B cell (primary cell): ENCODE measurements at regions not wholly inside any gene's neighbourhood (a gene's known extent, or its start where the extent isn't known, plus 50 kb on each side); places are given as distances from the start of the nearest gene placed in this dataset.

ENCODE experiments used
- EZH2 ChIP-seq: IDR thresholded peaks from 2 replicates; pipeline ENCODE4 v1.6.1; 2012; ENCODE audit warnings: borderline replicate concordance, low read depth, mild to moderate bottlenecking, moderate library complexity, low read length; ENCODE audit not compliant: insufficient read depth, poor library complexity, severe bottlenecking
- TF ChIP-seq, protein P1 (sequence below): fragments of 200-600 bp; IDR thresholded peaks from one replicate; pipeline ENCODE4 v1.8.0; 2022; ENCODE audit warnings: antibody characterized with exemption, mild to moderate bottlenecking

DNA sequence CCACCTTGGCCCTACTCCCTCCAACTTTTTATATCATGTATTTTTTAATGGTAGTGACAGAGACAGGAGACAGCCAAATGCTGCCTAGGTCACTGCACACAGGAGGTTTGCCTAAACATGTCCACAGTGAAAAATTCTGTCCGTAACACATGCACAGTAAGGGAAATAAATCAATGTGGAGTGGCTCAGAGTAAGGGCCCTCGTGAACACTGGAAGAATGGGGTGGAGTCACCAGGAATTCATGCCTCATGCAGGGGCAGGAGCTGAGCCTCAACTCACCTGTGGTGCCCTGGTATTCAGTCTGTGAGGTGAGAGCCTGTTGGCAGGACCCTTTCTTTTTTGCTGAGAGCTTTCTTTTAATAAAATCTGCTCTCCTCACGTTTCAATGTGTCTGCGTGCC lies 289.1 kb downstream of the TGFB2 start:
- TF ChIP-seq, protein P1, sequence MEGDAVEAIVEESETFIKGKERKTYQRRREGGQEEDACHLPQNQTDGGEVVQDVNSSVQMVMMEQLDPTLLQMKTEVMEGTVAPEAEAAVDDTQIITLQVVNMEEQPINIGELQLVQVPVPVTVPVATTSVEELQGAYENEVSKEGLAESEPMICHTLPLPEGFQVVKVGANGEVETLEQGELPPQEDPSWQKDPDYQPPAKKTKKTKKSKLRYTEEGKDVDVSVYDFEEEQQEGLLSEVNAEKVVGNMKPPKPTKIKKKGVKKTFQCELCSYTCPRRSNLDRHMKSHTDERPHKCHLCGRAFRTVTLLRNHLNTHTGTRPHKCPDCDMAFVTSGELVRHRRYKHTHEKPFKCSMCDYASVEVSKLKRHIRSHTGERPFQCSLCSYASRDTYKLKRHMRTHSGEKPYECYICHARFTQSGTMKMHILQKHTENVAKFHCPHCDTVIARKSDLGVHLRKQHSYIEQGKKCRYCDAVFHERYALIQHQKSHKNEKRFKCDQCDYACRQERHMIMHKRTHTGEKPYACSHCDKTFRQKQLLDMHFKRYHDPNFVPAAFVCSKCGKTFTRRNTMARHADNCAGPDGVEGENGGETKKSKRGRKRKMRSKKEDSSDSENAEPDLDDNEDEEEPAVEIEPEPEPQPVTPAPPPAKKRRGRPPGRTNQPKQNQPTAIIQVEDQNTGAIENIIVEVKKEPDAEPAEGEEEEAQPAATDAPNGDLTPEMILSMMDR: no peak
- no peak for TF ChIP-seq EZH2
